GM23338 (cell line): ENCODE measurements at regions not wholly inside any gene's neighbourhood (a gene's known extent, or its start where the extent isn't known, plus 50 kb on each side); places are given as distances from the start of the nearest gene placed in this dataset.

Source experiments
- CTCF ChIP-seq, 2 experiments: fragments of 200-600 bp in 1 of 2; sonication (generic) in 1 of 2; conservative IDR thresholded peaks; 2 replicates each; pipeline versions ENCODE4 v1.5.1 to v1.6.1; 2016 to 2017; ENCODE audit warnings: antibody characterized with exemption in 2 of 2, low read depth in 2 of 2, mild to moderate bottlenecking in 2 of 2, moderate library complexity in 1 of 2
- EZH2 ChIP-seq: fragments of 200-600 bp; sonication (generic); IDR thresholded peaks from one replicate; pipeline ENCODE4 v1.8.0; 2017; ENCODE audit warnings: antibody characterized with exemption, mild to moderate bottlenecking, low read depth; ENCODE audit not compliant: unreplicated experiment
- NANOG ChIP-seq: IDR thresholded peaks from 2 replicates; pipeline ENCODE4 v1.6.1; 2016; ENCODE audit warnings: antibody characterized with exemption, borderline replicate concordance
- POLR2AphosphoS5 ChIP-seq: IDR thresholded peaks from 2 replicates; pipeline ENCODE4 v1.6.1; 2016; ENCODE audit warnings: antibody characterized with exemption, low read depth
- REST ChIP-seq: IDR thresholded peaks from one replicate; pipeline ENCODE4 v1.6.1; 2018; ENCODE audit warnings: antibody characterized with exemption; ENCODE audit not compliant: unreplicated experiment

GRCh38 chr15:93286446-93286845 is 197.4 kb upstream of the RGMA start:
- TF ChIP-seq NANOG (no peak), REST (no peak), EZH2 (no peak), CTCF (conservative IDR thresholded peaks at IDR 0.05; ENCODE audit: low read depth in 2 of 2) (no peak), POLR2AphosphoS5 (no peak)
